ENCODE measurements at regions not wholly inside any gene's neighbourhood (a gene's known extent, or its start where the extent isn't known, plus 50 kb on each side); places are given as distances from the start of the nearest gene placed in this dataset.

DNA sequence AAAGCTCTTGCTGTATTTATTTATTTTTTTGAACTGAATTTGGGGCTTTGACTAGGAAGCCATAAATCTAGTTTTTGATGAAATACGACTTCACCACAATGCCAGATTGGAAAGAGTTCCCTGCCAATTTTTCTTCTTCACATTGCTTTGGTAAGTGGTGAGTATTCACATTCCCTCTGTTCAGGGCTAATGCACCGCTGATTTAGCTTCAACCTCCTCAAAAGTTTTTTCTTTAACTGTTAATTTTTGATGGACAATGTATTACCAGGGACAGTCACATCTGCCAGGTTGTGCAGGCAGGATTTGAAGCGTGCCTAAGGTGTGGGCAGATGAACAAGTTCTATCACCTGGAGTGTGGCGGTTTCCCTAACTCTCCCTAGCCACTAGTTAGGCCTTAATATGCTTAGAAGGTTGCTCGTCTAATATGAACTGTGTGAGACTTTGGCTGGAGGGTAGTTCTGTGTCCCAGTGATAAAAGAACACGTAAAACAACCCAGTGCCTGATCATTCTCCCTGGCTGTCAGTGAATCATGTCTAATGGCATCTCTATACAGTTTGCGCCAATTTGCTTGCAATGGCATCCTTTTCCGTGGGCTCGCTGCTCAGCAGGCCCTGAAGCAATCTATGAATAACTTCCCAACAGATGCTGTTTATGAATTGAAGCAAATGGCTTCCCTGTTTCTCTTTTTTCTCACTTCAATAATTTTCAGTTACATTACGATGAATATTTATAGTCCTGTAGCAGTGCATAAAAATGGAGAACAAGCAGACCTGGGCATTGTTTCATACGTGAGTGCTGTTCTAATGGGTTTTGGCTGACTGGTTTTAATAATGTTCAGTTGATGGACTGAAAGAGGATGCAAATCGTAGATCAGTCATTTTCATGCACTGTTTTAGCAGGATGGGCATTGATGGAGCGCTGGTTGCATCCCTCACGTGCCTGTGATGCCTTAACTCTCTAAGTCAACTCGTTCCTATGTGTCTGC is 243.2 kb upstream of the SUCLG2 start:
- Histone ChIP-seq H3K4me3 (no peak overlapping the region), H3K27ac (no peak overlapping the region), H3K9me3 (no peaks in the 10 kb centered on the region), H3K36me3 (no peaks in the 10 kb centered on the region), H3K27me3 (no peaks in the 10 kb centered on the region), H3K4me1 (no peaks in the 10 kb centered on the region)
- no peak for DNase-seq
- TF ChIP-seq, protein P1, sequence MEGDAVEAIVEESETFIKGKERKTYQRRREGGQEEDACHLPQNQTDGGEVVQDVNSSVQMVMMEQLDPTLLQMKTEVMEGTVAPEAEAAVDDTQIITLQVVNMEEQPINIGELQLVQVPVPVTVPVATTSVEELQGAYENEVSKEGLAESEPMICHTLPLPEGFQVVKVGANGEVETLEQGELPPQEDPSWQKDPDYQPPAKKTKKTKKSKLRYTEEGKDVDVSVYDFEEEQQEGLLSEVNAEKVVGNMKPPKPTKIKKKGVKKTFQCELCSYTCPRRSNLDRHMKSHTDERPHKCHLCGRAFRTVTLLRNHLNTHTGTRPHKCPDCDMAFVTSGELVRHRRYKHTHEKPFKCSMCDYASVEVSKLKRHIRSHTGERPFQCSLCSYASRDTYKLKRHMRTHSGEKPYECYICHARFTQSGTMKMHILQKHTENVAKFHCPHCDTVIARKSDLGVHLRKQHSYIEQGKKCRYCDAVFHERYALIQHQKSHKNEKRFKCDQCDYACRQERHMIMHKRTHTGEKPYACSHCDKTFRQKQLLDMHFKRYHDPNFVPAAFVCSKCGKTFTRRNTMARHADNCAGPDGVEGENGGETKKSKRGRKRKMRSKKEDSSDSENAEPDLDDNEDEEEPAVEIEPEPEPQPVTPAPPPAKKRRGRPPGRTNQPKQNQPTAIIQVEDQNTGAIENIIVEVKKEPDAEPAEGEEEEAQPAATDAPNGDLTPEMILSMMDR (IDR thresholded peaks at IDR 0.05), result no peak
- intact Hi-C loops (cut with DNase I), result no loop called here
- no peak for ATAC-seq

DNA sequence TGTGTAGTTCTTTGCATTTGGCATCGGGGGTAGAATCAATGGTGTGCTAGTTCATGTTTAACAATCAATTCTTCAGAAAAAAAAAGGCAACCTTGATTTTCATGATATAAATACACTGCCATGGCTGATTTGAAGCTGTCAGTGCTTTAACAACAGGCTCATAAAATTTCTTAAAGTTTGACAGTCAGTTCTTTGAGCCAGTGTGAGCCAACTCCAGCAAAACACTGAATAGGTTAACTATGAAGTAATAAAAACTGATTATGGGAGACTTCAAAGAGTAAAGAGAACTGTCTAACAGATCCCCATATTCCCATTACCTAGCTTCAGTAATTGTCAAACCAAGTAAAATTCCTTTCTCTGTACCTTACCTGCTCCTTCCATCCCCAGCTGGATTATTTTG is 241.7 kb upstream of the SUCLG2 start:
- Histone ChIP-seq H3K4me3 (no peak overlapping the region), H3K27ac (no peak overlapping the region), H3K27me3 (no peaks in the 10 kb centered on the region), H3K4me1 (no peaks in the 10 kb centered on the region), H3K9me3 (no peaks in the 10 kb centered on the region), H3K36me3 (no peaks in the 10 kb centered on the region)
- TF ChIP-seq, protein P1 (IDR thresholded peaks at IDR 0.05), result no peak
- intact Hi-C loops (cut with DNase I), result no loop called here
- no peak for ATAC-seq
- DNase-seq, result no peak

DNA sequence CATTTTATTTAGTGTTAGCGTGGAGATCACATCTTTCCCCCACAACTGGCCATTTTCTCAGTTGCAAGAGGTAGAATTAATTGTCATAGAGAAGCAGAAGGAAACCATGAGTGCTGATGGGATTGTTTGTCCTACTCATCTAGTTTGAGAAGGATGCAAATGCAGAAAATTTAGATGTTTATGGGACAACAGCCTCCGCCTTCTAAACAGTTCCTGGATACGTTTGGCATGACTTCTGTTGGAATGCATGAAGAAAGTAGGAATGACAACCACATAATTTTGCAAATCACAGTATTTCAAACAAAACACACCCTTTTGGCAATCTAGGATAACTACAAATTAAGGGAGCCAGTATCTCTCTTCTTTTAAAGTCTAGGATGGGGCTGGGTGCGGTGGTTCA is 240.1 kb upstream of the SUCLG2 start:
- no peak overlapping the region for H3K4me3 ChIP-seq
- H3K27me3 ChIP-seq, result no peaks in the 10 kb centered on the region
- TF ChIP-seq, protein P1 (IDR thresholded peaks at IDR 0.05), result no peak
- DNase-seq (no peak), ATAC-seq (no peak)
- H3K27ac ChIP-seq, result no peak overlapping the region
- H3K9me3 ChIP-seq, result no peaks in the 10 kb centered on the region
- H3K4me1 ChIP-seq, result no peaks in the 10 kb centered on the region
- no peaks in the 10 kb centered on the region for H3K36me3 ChIP-seq
- intact Hi-C loops (cut with DNase I), result no loop called here

DNA sequence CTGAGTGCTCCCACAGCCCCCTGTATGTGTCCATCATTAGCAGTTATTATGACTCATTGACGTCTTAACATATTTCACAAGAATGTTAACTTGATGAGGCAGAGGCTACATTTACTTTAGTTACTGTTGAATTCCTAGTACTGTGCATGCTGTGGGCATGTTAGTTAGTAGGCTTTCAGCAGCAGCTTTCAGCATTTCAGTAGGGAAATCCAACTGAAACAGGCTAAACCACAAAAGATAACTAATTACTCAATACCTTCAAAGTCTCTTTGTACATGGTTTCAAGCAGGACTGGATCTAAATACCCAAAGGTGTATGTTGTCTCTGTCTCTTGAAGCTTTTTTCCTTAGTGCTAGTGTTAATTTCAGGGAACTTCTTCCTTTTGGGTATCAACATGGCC is 229.9 kb upstream of the SUCLG2 start:
- H3K4me3 ChIP-seq, result no peak overlapping the region
- no peaks in the 10 kb centered on the region for H3K9me3 ChIP-seq
- no peaks in the 10 kb centered on the region for H3K4me1 ChIP-seq
- no peak overlapping the region for H3K27ac ChIP-seq
- no peak for ATAC-seq
- TF ChIP-seq, protein P1 (IDR thresholded peaks at IDR 0.05), result no peak
- H3K36me3 ChIP-seq, result no peaks in the 10 kb centered on the region
- no peak for DNase-seq
- intact Hi-C loops (cut with DNase I), result no loop called here
- H3K27me3 ChIP-seq, result no peaks in the 10 kb centered on the region

DNA sequence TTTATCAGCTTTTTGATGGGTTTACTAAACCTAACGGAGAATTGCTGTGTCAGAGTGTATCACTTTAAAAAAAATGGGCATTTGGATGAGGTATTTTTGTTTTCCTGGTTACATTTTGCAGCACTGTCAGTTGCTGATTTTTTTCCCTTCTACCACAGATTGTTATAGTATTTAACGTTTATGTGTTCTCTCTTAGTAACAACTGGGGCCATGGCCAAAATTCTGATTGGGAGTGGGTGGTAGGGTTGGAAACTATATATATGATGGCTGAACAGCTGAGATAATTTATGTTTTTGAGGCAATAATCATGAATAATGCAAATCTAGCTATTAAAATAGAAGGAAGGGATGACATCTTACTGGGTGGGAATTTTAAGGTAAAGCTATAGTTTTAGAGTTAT is 229.4 kb upstream of the SUCLG2 start:
- no peak for ATAC-seq
- DNase-seq, result no peak
- Histone ChIP-seq H3K4me3 (no peak overlapping the region), H3K4me1 (no peaks in the 10 kb centered on the region), H3K9me3 (no peaks in the 10 kb centered on the region), H3K36me3 (no peaks in the 10 kb centered on the region), H3K27me3 (no peaks in the 10 kb centered on the region), H3K27ac (no peak overlapping the region)
- intact Hi-C loops (cut with DNase I), result no loop called here
- TF ChIP-seq, protein P1 (IDR thresholded peaks at IDR 0.05), result no peak
